Peyer's patch (tissue), 4 donors: ENCODE measurements at regions not wholly inside any gene's neighbourhood (a gene's known extent, or its start where the extent isn't known, plus 50 kb on each side); places are given as distances from the start of the nearest gene placed in this dataset.

Experiments
- DNase-seq, 3 donors: peaks; one replicate each; pipeline ENCODE4 v3.0.0-alpha.2; 2017 to 2019
- H3K27ac ChIP-seq, 4 donors: fragments of 200-600 bp; sonication (generic); one replicate each; pipeline ENCODE4 v1.5.1; 2016 to 2019
- H3K27me3 ChIP-seq, 2 donors: fragments of 200-600 bp; sonication (generic); one replicate each; pipeline ENCODE4 v1.5.1; 2019
- H3K36me3 ChIP-seq, 3 donors: fragments of 200-600 bp; sonication (generic); one replicate each; pipeline ENCODE4 v1.5.1; 2016 to 2019
- H3K4me1 ChIP-seq, 4 donors: fragments of 200-600 bp; sonication (generic); one replicate each; pipeline ENCODE4 v1.5.1; 2016 to 2019
- H3K4me3 ChIP-seq, 4 donors: fragments of 200-600 bp; sonication (generic); 1 replicate in 3 of 4; 2 replicates in 1 of 4; pipeline ENCODE4 v1.5.1; 2016 to 2019; ENCODE audit warnings: mild to moderate bottlenecking in 1 of 4
- H3K9me3 ChIP-seq, 4 donors: fragments of 200-600 bp; sonication (generic); one replicate each; pipeline ENCODE4 v1.5.1; 2016 to 2019; ENCODE audit warnings: mild to moderate bottlenecking in 1 of 4
- CTCF ChIP-seq, 6 experiments: fragments of 450-650 bp in 4 of 6; fragments of 200-600 bp in 2 of 6; sonication (generic) in 1 of 6; IDR thresholded peaks; one replicate each; pipeline ENCODE4 v1.5.1; 2017 to 2019; ENCODE audit warnings: antibody characterized with exemption in 6 of 6, mild to moderate bottlenecking in 3 of 6, moderate library complexity in 1 of 6
- POLR2A ChIP-seq, 2 donors: fragments of 450-650 bp; IDR thresholded peaks; one replicate each; pipeline ENCODE4 v1.5.1; 2017; ENCODE audit warnings: antibody characterized with exemption in 2 of 2, mild to moderate bottlenecking in 2 of 2, moderate library complexity in 2 of 2

GRCh38 chr10:29050081-29050480 lies 238.8 kb upstream of the LYZL1 start:
- H3K36me3 ChIP-seq = no peaks in the 10 kb centered on the region
- no peak overlapping the region for H3K4me3 ChIP-seq
- no peak overlapping the region for H3K27ac ChIP-seq
- H3K27me3 ChIP-seq = no peaks in the 10 kb centered on the region
- no peak for DNase-seq
- no peak for TF ChIP-seq CTCF (IDR thresholded peaks at IDR 0.05)
- TF ChIP-seq POLR2A (IDR thresholded peaks at IDR 0.05) = no peak
- no peaks in the 10 kb centered on the region for H3K4me1 ChIP-seq
- no peaks in the 10 kb centered on the region for H3K9me3 ChIP-seq

GRCh38 chr10:29055101-29055500 lies 233.8 kb upstream of the LYZL1 start:
- no peak overlapping the region for H3K4me3 ChIP-seq
- no peak for DNase-seq
- no peaks in the 10 kb centered on the region for H3K27me3 ChIP-seq
- TF ChIP-seq CTCF (IDR thresholded peaks at IDR 0.05) (no peak), POLR2A (IDR thresholded peaks at IDR 0.05) (no peak)
- H3K36me3 ChIP-seq = no peaks in the 10 kb centered on the region
- H3K9me3 ChIP-seq = no peaks in the 10 kb centered on the region
- H3K27ac ChIP-seq = no peak overlapping the region
- no peaks in the 10 kb centered on the region for H3K4me1 ChIP-seq

- Histone ChIP-seq H3K27ac (no peak overlapping the region), H3K27me3 (no peaks in the 10 kb centered on the region), H3K4me1 (no peaks in the 10 kb centered on the region), H3K4me3 (no peak overlapping the region), H3K9me3 (no peaks in the 10 kb centered on the region), H3K36me3 (no peaks in the 10 kb centered on the region)
- no peak for DNase-seq
- no peak for TF ChIP-seq POLR2A (IDR thresholded peaks at IDR 0.05)
- no peak for TF ChIP-seq CTCF (IDR thresholded peaks at IDR 0.05)
Measured at GRCh38 chr10:29056729-29057128, 232.1 kb upstream of the LYZL1 start.

- Histone ChIP-seq H3K27me3 (no peaks in the 10 kb centered on the region), H3K4me3 (no peak overlapping the region), H3K27ac (no peak overlapping the region), H3K36me3 (no peaks in the 10 kb centered on the region), H3K9me3 (no peaks in the 10 kb centered on the region), H3K4me1 (no peaks in the 10 kb centered on the region)
- no peak for DNase-seq
- no peak for TF ChIP-seq CTCF (IDR thresholded peaks at IDR 0.05)
- TF ChIP-seq POLR2A (IDR thresholded peaks at IDR 0.05) = no peak
Measured at GRCh38 chr10:29057822-29058331, 231.0 kb upstream of the LYZL1 start.

GRCh38 chr10:29063806-29064644 lies 224.8 kb upstream of the LYZL1 start:
- H3K27me3 ChIP-seq = no peaks in the 10 kb centered on the region
- TF ChIP-seq CTCF (IDR thresholded peaks at IDR 0.05) (no peak), POLR2A (IDR thresholded peaks at IDR 0.05) (no peak)
- H3K4me3 ChIP-seq = no peak overlapping the region
- H3K27ac ChIP-seq = no peak overlapping the region
- no peaks in the 10 kb centered on the region for H3K4me1 ChIP-seq
- no peaks in the 10 kb centered on the region for H3K9me3 ChIP-seq
- DNase-seq = no peak
- no peaks in the 10 kb centered on the region for H3K36me3 ChIP-seq
